ENCODE measurements at regions not wholly inside any gene's neighbourhood (a gene's known extent, or its start where the extent isn't known, plus 50 kb on each side); places are given as distances from the start of the nearest gene placed in this dataset.

GRCh38 chr16:6976716-6977115 is 355.9 kb upstream of the RBFOX1 start:
- Histone ChIP-seq H3K4me3 (no peak overlapping the region), H3K9me3 (no peaks in the 10 kb centered on the region), H3K27ac (no peak overlapping the region)

GRCh38 chr16:6970171-6970857 is 362.3 kb upstream of the RBFOX1 start:
- H3K4me1 ChIP-seq, result no peaks in the 10 kb centered on the region
- H3K27ac ChIP-seq, result no peak overlapping the region
- no peak for DNase-seq
- no peaks in the 10 kb centered on the region for H3K36me3 ChIP-seq
- no peak overlapping the region for H3K4me3 ChIP-seq
- peaks cover 0 to 3% (median 0%) of the 10 kb centered on the region in 4 donors for H3K9me3 ChIP-seq
- TF ChIP-seq CTCF (IDR thresholded peaks at IDR 0.05), result no peak
- TF ChIP-seq POLR2A (IDR thresholded peaks at IDR 0.05), result no peak
- H3K27me3 ChIP-seq, result no peaks in the 10 kb centered on the region

More at GRCh38 chr16:6976716-6977115, 355.9 kb upstream of the RBFOX1 start:
- Histone ChIP-seq H3K27me3 (no peaks in the 10 kb centered on the region), H3K4me1 (no peaks in the 10 kb centered on the region), H3K36me3 (no peaks in the 10 kb centered on the region)
- DNase-seq, result no peak
- TF ChIP-seq CTCF (IDR thresholded peaks at IDR 0.05) (no peak), POLR2A (IDR thresholded peaks at IDR 0.05) (no peak)

DNA sequence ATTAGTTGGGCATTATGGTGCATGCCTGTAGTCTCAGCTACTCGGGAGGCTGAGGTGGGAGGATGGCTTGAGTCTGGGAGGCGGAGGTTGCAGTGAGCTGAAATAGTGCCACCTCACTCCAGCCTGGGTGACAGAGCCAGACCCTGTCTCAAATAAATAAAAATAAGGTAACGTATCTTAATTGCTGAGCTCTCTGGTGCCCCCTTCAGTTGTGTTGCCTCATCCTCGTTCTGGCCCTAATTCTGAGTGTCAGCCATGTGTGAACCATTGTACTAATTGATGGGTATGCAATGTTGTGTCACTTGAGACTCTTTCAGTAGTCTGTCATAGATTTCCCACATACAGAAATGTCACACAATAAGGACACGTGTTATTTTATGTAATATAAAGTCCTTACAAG is 363.1 kb upstream of the RBFOX1 start:
- Histone ChIP-seq H3K36me3 (no peaks in the 10 kb centered on the region), H3K27ac (no peak overlapping the region), H3K27me3 (no peaks in the 10 kb centered on the region), H3K4me3 (no peak overlapping the region), H3K4me1 (no peaks in the 10 kb centered on the region), H3K9me3 (peaks cover 0 to 3% (median 0%) of the 10 kb centered on the region in 4 donors)
- TF ChIP-seq CTCF (IDR thresholded peaks at IDR 0.05) (no peak), POLR2A (IDR thresholded peaks at IDR 0.05) (no peak)
- DNase-seq, result no peak

DNA sequence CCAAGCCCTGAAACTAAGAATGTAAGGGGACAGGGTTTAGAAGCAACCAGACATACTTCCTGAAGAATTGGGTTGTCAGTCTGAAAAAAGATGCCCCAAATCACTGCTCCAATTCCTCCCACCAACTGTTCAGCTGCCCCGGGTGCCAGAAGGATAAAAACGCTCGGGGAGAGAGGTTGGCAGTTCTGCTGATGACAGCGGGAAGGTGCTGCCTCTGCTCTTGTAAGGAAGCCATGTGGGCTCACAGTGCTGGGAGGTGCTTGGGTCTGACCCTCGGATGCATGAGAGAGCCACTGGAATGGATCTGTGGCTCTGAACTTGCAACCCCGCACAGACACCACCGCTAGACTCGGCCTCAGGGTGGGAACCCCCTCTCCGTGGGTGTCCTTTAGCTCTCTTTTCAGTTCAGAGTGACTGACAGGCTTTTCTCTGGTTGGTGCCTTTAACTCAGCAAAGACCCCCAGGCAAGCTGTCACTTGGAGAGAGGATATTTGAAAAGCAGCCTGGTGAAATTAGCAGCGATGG is 364.8 kb upstream of the RBFOX1 start:
- no peaks in the 10 kb centered on the region for H3K27me3 ChIP-seq
- DNase-seq, result no peak
- H3K4me1 ChIP-seq, result no peaks in the 10 kb centered on the region
- H3K27ac ChIP-seq, result no peak overlapping the region
- H3K36me3 ChIP-seq, result no peaks in the 10 kb centered on the region
- no peak for TF ChIP-seq POLR2A (IDR thresholded peaks at IDR 0.05)
- TF ChIP-seq CTCF (IDR thresholded peaks at IDR 0.05), result no peak
- no peak overlapping the region for H3K4me3 ChIP-seq
- H3K9me3 ChIP-seq, result peaks cover 0 to 3% (median 0%) of the 10 kb centered on the region in 4 donors

- Histone ChIP-seq H3K36me3 (no peaks in the 10 kb centered on the region), H3K4me3 (no peak overlapping the region), H3K4me1 (no peaks in the 10 kb centered on the region), H3K27me3 (no peaks in the 10 kb centered on the region), H3K9me3 (peaks cover 0 to 3% (median 0%) of the 10 kb centered on the region in 4 donors), H3K27ac (no peak overlapping the region)
- DNase-seq, result no peak
- no peak for TF ChIP-seq CTCF (IDR thresholded peaks at IDR 0.05)
- TF ChIP-seq POLR2A (IDR thresholded peaks at IDR 0.05), result no peak
Observed at GRCh38 chr16:6966925-6967324, 365.7 kb upstream of the RBFOX1 start.
